GM12878 (cell line): ENCODE measurements at regions not wholly inside any gene's neighbourhood (a gene's known extent, or its start where the extent isn't known, plus 50 kb on each side); places are given as distances from the start of the nearest gene placed in this dataset.
A peak's percentile ranks its signal among the peaks of the same experiment; 100 is the strongest.

Experiments
- ATAC-seq: fragments of 200-7000 bp; cut with Tn5 transposase; 3 replicates; pipeline ENCODE4 v1.9.1; 2020; ENCODE audit warnings: mild to moderate bottlenecking, moderate library complexity
- BruUV-seq: library from RNA; stranded (reverse); fragments of 400-500 nt; replicated peaks from 2 replicates; lab custom pipeline; 2021; lab: Mats Ljungman, UMichigan
- CTCF ChIA-PET: fragments of 300-600 bp; sonication (Branson Sonifier 250); formaldehyde crosslinking; extraction: SDS; loops from one replicate; lab custom pipeline; 2021; ENCODE audit warnings: inconsistent platforms; lab: Yijun Ruan, JAX
- POLR2A ChIA-PET: fragments of 350-600 bp; formaldehyde crosslinking; extraction: SDS; loops from one replicate; lab custom pipeline; 2021; ENCODE audit warnings: inconsistent platforms; lab: Charles Lee
- RAD21 ChIA-PET: fragments of 300-600 bp; sonication (Branson Sonifier 250); formaldehyde crosslinking; loops from one replicate; lab custom pipeline; 2023; ENCODE audit warnings: antibody characterized with exemption; ENCODE audit not compliant: unreplicated experiment; lab: Charles Lee
- SMC1A ChIA-PET: fragments of 300-600 bp; sonication (Branson Sonifier 250); formaldehyde crosslinking; loops from one replicate; lab custom pipeline; 2023; ENCODE audit not compliant: unreplicated experiment, uncharacterized antibody; lab: Charles Lee
- DNase-seq: peaks from one replicate; pipeline ENCODE4 v3.0.0-alpha.2; 2011; ENCODE audit warnings: low read depth, low spot score
- FAIRE-seq: peaks from 3 replicates; lab custom pipeline; 2011; peaks lifted over from hg19 to GRCh38; lab: Jason Lieb, UNC
- H2AFZ ChIP-seq: 2 replicates; pipeline ENCODE4 v1.6.0; 2011; ENCODE audit warnings: low read depth, low read length, control low read depth; ENCODE audit not compliant: control insufficient read depth
- H3K27ac ChIP-seq: 2 replicates; pipeline ENCODE4 v1.5.1; 2011; ENCODE audit warnings: control low read depth; ENCODE audit not compliant: control insufficient read depth, insufficient read depth
- H3K27me3 ChIP-seq, 2 experiments: replicated peaks in 1 of 2; 2 replicates each; pipeline versions ENCODE4 v1.6.0 to v1.6.1; 2011; ENCODE audit warnings: low read length in 1 of 2; ENCODE audit not compliant: control insufficient read depth in 2 of 2, insufficient read depth in 2 of 2
- H3K36me3 ChIP-seq, 2 experiments: 2 replicates each; pipeline ENCODE4 v1.5.1; 2011; ENCODE audit warnings: low read length in 1 of 2; ENCODE audit not compliant: control insufficient read depth in 2 of 2, insufficient read depth in 2 of 2
- H3K4me1 ChIP-seq: 2 replicates; pipeline ENCODE4 v1.6.1; 2011; ENCODE audit warnings: mild to moderate bottlenecking, low read length, moderate library complexity, mixed read lengths; ENCODE audit not compliant: control insufficient read depth, insufficient read depth
- H3K4me2 ChIP-seq: 2 replicates; pipeline ENCODE4 v1.6.0; 2011; ENCODE audit warnings: control low read depth; ENCODE audit not compliant: control insufficient read depth, insufficient read depth
- H3K4me3 ChIP-seq: fragments of 200-600 bp; sonication (generic); 2 replicates; pipeline ENCODE4 v1.5.1; 2016
- H3K79me2 ChIP-seq: 2 replicates; pipeline ENCODE4 v1.6.0; 2011; ENCODE audit warnings: low read length; ENCODE audit not compliant: control insufficient read depth, insufficient read depth
- H3K9ac ChIP-seq: 2 replicates; pipeline ENCODE4 v1.8.0; 2011; ENCODE audit warnings: low read length, control low read depth, mixed read lengths; ENCODE audit not compliant: control insufficient read depth, insufficient read depth
- H3K9me3 ChIP-seq: replicated peaks from 3 replicates; pipeline ENCODE4 v1.5.1; 2011; ENCODE audit warnings: mild to moderate bottlenecking, low read length; ENCODE audit not compliant: control insufficient read depth, insufficient read depth
- H4K20me1 ChIP-seq: 2 replicates; pipeline ENCODE4 v1.6.0; 2011; ENCODE audit not compliant: control insufficient read depth, insufficient read depth
- ASH2L ChIP-seq: fragments of 300-600, 200-600 bp; sonication (generic); IDR thresholded peaks from 2 replicates; pipeline ENCODE4 v1.6.1; 2017; ENCODE audit warnings: low read depth, mild to moderate bottlenecking, borderline replicate concordance
- CREM ChIP-seq: IDR thresholded peaks from 2 replicates; pipeline ENCODE4 v1.6.1; 2014; ENCODE audit warnings: antibody characterized with exemption, low read depth
- MEF2A ChIP-seq: IDR thresholded peaks from 2 replicates; pipeline ENCODE4 v1.6.1; 2011; ENCODE audit warnings: low read depth, mild to moderate bottlenecking, low read length, moderate library complexity; ENCODE audit not compliant: insufficient read depth
- NFXL1 ChIP-seq: fragments of 450-650 bp; IDR thresholded peaks from 2 replicates; pipeline ENCODE4 v1.6.1; 2017; ENCODE audit warnings: antibody characterized with exemption, mild to moderate bottlenecking, borderline replicate concordance
- NFYA ChIP-seq: IDR thresholded peaks from 2 replicates; pipeline ENCODE4 v1.6.1; 2011; ENCODE audit warnings: low read depth, mild to moderate bottlenecking, low read length, improper control_type of control experiment, borderline replicate concordance
- NR2C2 ChIP-seq: IDR thresholded peaks from 2 replicates; pipeline ENCODE4 v1.6.1; 2011; ENCODE audit warnings: borderline replicate concordance, low read depth; ENCODE audit not compliant: control insufficient read depth, insufficient read length
- RAD21 ChIP-seq: IDR thresholded peaks from 2 replicates; pipeline ENCODE4 v1.6.1; 2011; ENCODE audit warnings: mild to moderate bottlenecking, low read depth, low read length, moderate library complexity; ENCODE audit not compliant: insufficient read depth
- RBBP5 ChIP-seq: fragments of 200-600 bp; sonication (generic); conservative IDR thresholded peaks from 2 replicates; pipeline ENCODE4 v1.6.1; 2016
- RUNX3 ChIP-seq: IDR thresholded peaks from 2 replicates; pipeline ENCODE4 v1.6.1; 2012; ENCODE audit warnings: low read length, inconsistent platforms
- SPI1 ChIP-seq: IDR thresholded peaks from 2 replicates; pipeline ENCODE4 v1.6.1; 2011; ENCODE audit warnings: low read depth, mild to moderate bottlenecking, low read length, moderate library complexity, borderline replicate concordance; ENCODE audit not compliant: insufficient read depth
- SREBF2 ChIP-seq: IDR thresholded peaks from 2 replicates; pipeline ENCODE4 v1.6.1; 2012; ENCODE audit warnings: mild to moderate bottlenecking, low read length
- TARDBP ChIP-seq: IDR thresholded peaks from 2 replicates; pipeline ENCODE4 v1.6.1; 2016; ENCODE audit warnings: borderline replicate concordance
- YBX1 ChIP-seq: fragments of 450-650 bp; IDR thresholded peaks from 2 replicates; pipeline ENCODE4 v1.6.1; 2016; ENCODE audit warnings: antibody characterized with exemption
- ZSCAN29 ChIP-seq: fragments of 450-650 bp; IDR thresholded peaks from 2 replicates; pipeline ENCODE4 v1.6.1; 2017; ENCODE audit warnings: mild to moderate bottlenecking, moderate library complexity
- WGBS: methylation state at CpG from one replicate; pipeline ENCODE4 v1.1.6; 2016; ENCODE audit warnings: low lambda C conversion rate; ENCODE audit not compliant: insufficient replicate concordance, insufficient coverage; ENCODE audit errors: missing lambda C conversion rate; 5-methylcytosine and 5-hydroxymethylcytosine counted together
- in situ Hi-C: fragments of 300-500 bp; cut with MboI; formaldehyde crosslinking; loops from 9 replicates; pipeline ENCODE4 v1.14.3; 2018; ENCODE audit warnings: mixed read lengths
- intact Hi-C: fragments of 100-400 bp; cut with micrococcal nuclease; formaldehyde crosslinking; loops from one replicate; pipeline ENCODE4 v1.14.2; 2022; ENCODE audit not compliant: unreplicated experiment

DNA sequence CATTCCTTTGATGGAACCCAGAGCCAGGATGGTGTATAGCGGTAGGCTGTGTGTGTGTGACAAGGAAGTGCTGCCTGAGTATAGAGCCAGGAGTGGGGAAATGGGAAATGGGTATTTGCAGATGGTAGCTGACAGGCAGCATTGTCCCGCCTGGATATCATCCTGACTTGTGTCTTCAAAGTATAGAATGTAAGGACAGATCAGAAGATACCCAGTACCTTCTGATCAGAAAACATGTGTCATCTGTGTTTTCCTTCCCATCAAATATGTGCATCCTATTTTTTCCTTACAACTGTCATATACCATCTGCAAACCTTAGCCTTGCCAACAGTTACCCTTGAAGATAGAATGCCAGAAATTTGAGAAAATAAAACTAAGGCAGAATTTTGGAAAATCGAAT lies 146.2 kb upstream of the CBLB start:
- no peaks in the 10 kb centered on the region for H3K27me3 ChIP-seq
- ChIA-PET CTCF (interaction anchor here (1.0 kb wide), 1 partner anchor 8 kb away, joined by 3 read pairs; no protein-coding TSS in a partner anchor), SMC1A (interaction anchor here (1.5 to 1.6 kb wide), 4 partner anchors 11 to 158 kb away, joined by 3 to 7 read pairs (median 4); no protein-coding TSS in a partner anchor), POLR2A (no interaction called here), RAD21 (interaction anchor here (0.8 to 1.2 kb wide), 2 partner anchors 595 to 596 kb away, joined by 3 read pairs; no protein-coding TSS in a partner anchor)
- no peak overlapping the region for H3K27ac ChIP-seq
- in situ Hi-C loops = no loop called here
- no peaks in the 10 kb centered on the region for H3K4me1 ChIP-seq
- DNase-seq (no peak), ATAC-seq (no peak), FAIRE-seq (peak; percentile 68)
- no peak overlapping the region for H3K4me2 ChIP-seq
- BruUV-seq = no TSS peak
- peaks cover 3% of the 10 kb centered on the region; the same call in 2 of the 3 replicates for H3K9me3 ChIP-seq
- H3K9ac ChIP-seq = no peak overlapping the region
- H3K79me2 ChIP-seq = no peaks in the 10 kb centered on the region
- no peaks in the 10 kb centered on the region for H4K20me1 ChIP-seq
- H3K36me3 ChIP-seq = no peaks in the 10 kb centered on the region
- H3K4me3 ChIP-seq = no peak overlapping the region
- H2AFZ ChIP-seq = no peak overlapping the region
- TF ChIP-seq ZSCAN29 (no peak), RBBP5 (no peak), TARDBP (no peak), CREM (no peak), SREBF2 (no peak), NFYA (no peak), NR2C2 (no peak), RUNX3 (no peak), MEF2A (no peak), NFXL1 (no peak), SPI1 (no peak), YBX1 (no peak), ASH2L (no peak), RAD21 (no peak)
- TF ChIP-seq, all 136 proteins: peak for 0
- WGBS = 95% methylated on average over 3 of the region's 3 CpGs
- intact Hi-C loops = no loop called here
